ENCODE measurements at regions not wholly inside any gene's neighbourhood (a gene's known extent, or its start where the extent isn't known, plus 50 kb on each side); places are given as distances from the start of the nearest gene placed in this dataset.

DNA sequence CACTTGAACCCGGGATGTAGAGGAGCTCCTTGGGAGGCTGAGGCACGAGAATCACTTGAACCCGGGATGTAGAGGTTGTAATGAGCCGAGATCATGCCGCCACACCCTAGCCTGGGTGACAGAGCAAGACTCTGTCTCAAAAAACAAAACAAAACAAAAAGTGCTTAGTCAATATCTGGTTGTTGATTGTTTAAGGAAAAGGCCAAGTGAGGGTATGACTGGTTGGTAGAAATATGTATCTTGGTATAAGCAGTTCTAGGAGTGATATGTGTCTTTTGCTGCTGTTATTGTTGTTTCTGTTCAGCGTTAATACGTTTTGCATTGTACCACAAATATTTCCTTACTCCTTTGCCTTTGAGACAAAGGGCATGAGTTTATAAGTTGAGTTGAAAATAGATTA lies 210.7 kb upstream of the DMRT1 start:
- no peak for DNase-seq
- CTCF ChIA-PET = interaction anchor here (1.0 kb wide), 1 partner anchor 132 kb away, joined by 3 read pairs; no protein-coding TSS in a partner anchor
- POLR2A ChIA-PET = no interaction called here
- peaks cover 3% of the 10 kb centered on the region for H3K27me3 Mint-ChIP-seq
- peaks cover 2% of the 10 kb centered on the region for H3K9me3 Mint-ChIP-seq
- peaks cover 15% of the 10 kb centered on the region for H3K4me1 Mint-ChIP-seq
- H3K27ac Mint-ChIP-seq = no peak overlapping the region
- no peak overlapping the region for H3K4me3 Mint-ChIP-seq
- H3K36me3 Mint-ChIP-seq (ENCODE audit: low read depth) = no peaks in the 10 kb centered on the region

DNA sequence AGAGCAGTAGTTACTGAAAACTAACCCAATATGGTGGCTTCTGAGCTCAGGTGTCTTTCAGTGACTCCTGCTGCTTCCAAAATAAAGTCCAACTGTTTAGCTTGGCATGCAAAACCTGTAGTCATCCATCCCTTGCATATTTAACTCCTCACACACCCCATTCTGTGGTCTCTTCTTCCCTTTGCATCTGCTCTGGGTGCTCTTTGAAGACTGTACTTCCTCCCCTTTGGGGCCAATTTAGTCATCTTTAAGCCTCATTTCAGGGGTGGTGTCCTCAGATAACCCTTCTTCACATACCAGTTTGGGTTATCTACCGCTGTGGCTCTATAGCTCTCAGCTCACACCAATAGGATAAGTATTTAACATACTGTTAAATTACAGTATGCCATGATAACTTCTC lies 209.9 kb upstream of the DMRT1 start:
- Mint-ChIP-seq H3K27ac (no peak overlapping the region), H3K4me1 (peaks cover 15% of the 10 kb centered on the region), H3K36me3 (ENCODE audit: low read depth) (no peaks in the 10 kb centered on the region), H3K9me3 (peaks cover 2% of the 10 kb centered on the region), H3K4me3 (no peak overlapping the region), H3K27me3 (peaks cover 3% of the 10 kb centered on the region)
- POLR2A ChIA-PET = no interaction called here
- no peak for DNase-seq
- CTCF ChIA-PET = interaction anchor here (1.0 kb wide), 1 partner anchor 131 kb away, joined by 3 read pairs; no protein-coding TSS in a partner anchor

DNA sequence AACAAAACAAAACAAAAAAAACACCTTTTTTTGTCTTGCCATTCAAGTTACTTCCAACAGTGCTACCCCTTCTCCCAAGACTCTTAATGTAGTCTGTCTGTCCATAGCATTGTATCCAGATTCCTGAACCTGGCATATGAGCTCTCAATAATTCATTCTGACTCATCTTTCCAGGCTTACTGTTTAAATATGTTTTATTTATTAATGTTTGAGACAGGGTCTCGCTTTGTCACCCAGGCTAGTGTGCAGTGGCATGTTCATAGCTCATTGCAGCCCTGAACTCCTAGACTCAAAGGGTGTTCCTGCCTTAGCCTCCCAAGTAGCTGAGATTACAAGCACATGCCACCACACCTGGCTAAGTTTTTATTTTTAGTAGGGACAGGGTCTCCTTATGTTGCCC lies 208.0 kb upstream of the DMRT1 start:
- Mint-ChIP-seq H3K9me3 (peaks cover 2% of the 10 kb centered on the region), H3K36me3 (ENCODE audit: low read depth) (no peaks in the 10 kb centered on the region), H3K4me3 (no peak overlapping the region), H3K4me1 (peaks cover 20% of the 10 kb centered on the region), H3K27ac (no peak overlapping the region), H3K27me3 (peaks cover 3% of the 10 kb centered on the region)
- no peak for DNase-seq
- CTCF ChIA-PET = no interaction called here
- POLR2A ChIA-PET = no interaction called here

DNA sequence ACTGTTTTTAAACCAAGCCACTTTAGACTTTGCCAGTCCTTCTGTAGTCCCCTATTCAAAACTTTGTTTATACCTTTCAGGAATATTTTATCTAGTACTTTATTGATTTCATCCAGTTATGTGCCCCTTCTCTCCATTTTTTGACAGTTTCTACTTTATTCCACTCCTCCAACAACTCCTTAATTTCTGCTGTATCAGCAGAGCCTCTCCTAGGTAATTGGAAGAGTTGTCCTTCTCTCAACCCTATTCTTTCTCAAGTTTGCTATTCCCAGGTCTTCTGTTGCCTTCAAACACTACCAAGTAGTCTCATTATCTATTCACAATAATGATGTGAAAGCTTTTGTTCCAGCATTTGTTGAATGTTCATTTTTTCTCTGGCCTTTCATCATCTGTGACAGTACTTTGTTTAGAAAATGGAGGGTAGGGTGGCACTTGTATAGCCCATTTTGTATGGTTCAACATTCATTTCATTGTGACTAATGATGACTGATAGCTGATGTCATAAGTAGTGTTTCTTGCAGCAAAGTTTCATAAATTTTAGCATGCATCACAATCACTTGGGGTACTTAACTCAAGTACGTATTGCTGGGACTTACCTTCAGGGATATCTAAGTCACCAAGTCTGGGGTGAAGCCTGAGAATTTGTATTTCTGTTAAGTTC lies 204.4 kb upstream of the DMRT1 start:
- Mint-ChIP-seq H3K27me3 (peaks cover 3% of the 10 kb centered on the region), H3K4me1 (peaks cover 5% of the 10 kb centered on the region), H3K4me3 (no peak overlapping the region), H3K27ac (no peak overlapping the region), H3K36me3 (ENCODE audit: low read depth) (no peaks in the 10 kb centered on the region), H3K9me3 (peaks cover 2% of the 10 kb centered on the region)
- no peak for DNase-seq
- POLR2A ChIA-PET = no interaction called here
- CTCF ChIA-PET = no interaction called here

DNA sequence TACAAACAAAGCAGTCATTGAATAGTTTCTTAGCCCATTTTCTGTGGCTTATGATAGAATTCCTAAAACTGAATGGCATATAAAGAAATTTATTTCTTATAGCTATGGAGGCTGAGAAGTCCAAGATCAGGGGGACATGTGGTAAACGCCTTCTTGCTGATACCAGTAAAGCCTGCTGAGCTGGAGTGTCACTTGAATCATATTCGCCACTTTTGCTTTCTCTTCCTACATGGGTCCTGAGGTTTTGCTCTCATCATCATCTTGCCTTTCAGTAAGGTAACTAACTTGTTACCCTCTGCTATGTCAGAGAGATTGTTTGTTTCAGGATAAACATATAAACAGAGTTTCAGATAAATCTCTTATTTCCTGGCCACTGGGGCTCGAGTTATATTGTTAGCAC lies 203.3 kb upstream of the DMRT1 start:
- POLR2A ChIA-PET = no interaction called here
- H3K27me3 Mint-ChIP-seq = no peaks in the 10 kb centered on the region
- H3K4me1 Mint-ChIP-seq = peaks cover 5% of the 10 kb centered on the region
- no peak overlapping the region for H3K4me3 Mint-ChIP-seq
- H3K27ac Mint-ChIP-seq = no peak overlapping the region
- no peaks in the 10 kb centered on the region for H3K36me3 Mint-ChIP-seq (ENCODE audit: low read depth)
- H3K9me3 Mint-ChIP-seq = peaks cover 2% of the 10 kb centered on the region
- CTCF ChIA-PET = interaction anchor here (1.5 kb wide), 1 partner anchor 9 kb away, joined by 3 read pairs; no protein-coding TSS in a partner anchor
- DNase-seq = no peak

DNA sequence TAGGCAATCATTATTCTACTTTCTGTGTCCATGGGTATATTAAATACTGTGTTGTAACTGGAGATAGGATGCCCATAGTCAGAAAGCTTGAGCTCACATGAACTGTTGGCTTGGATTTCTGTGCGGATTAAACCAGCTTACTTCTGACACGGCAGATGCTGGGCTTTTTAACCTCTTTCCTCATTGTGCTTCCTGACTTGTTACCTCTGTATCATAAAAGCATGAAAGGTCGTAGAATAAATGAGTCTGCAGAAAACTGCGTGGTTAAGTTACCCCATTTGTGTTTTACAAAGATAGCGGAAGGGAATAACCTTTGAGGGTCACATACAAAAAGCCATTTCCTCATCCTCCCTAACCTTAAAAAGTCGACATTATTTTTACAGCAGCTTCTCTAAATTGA lies 199.5 kb upstream of the DMRT1 start:
- Mint-ChIP-seq H3K36me3 (ENCODE audit: low read depth) (no peaks in the 10 kb centered on the region), H3K27me3 (no peaks in the 10 kb centered on the region), H3K4me1 (peaks cover 5% of the 10 kb centered on the region), H3K9me3 (no peaks in the 10 kb centered on the region), H3K4me3 (no peak overlapping the region), H3K27ac (no peak overlapping the region)
- POLR2A ChIA-PET = interaction anchor here (0.5 kb wide), 1 partner anchor 82 kb away, joined by 3 read pairs; no protein-coding TSS in a partner anchor
- no peak for DNase-seq
- CTCF ChIA-PET = no interaction called here

DNA sequence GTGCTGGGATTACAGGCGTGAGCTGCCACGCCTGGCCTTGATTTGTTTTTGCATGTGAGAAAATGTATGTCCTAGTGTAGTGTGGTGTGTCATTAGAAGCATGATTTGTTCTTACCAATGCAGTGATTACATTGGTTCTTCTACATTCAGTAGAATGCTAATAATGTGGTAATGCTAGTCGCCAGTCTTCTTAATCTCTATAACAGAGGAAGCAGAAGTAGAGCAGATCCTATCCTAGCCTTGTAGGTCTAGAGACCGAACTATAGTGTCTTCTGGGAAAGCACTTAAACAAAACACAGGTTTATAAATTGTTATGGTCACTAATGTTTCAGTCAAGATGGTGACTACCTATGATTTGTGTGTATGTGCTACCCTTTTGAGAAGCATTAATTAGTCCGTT lies 197.5 kb upstream of the DMRT1 start:
- ChIA-PET POLR2A (no interaction called here), CTCF (no interaction called here)
- Mint-ChIP-seq H3K36me3 (ENCODE audit: low read depth) (no peaks in the 10 kb centered on the region), H3K4me3 (no peak overlapping the region), H3K27ac (no peak overlapping the region), H3K27me3 (no peaks in the 10 kb centered on the region), H3K9me3 (no peaks in the 10 kb centered on the region), H3K4me1 (no peaks in the 10 kb centered on the region)
- DNase-seq = no peak

DNA sequence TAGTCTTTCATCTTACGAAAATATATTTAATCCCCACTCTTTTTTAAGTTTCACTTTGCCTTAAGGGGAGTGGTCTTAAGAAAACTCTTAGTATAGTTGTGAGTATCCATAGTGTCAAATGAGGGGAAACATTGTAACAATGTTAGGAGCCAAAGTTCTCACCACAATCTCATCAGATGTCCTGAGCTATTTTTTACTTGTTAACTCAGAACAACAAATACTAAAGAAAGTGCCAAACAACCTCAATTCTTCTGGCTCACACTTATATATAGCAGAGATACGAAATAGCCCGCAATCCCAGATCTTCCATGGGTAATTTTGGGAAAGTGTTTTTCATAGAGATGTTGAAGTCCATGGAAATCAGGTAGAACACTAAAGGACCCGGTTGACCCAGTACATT lies 194.0 kb upstream of the DMRT1 start:
- DNase-seq = no peak
- POLR2A ChIA-PET = no interaction called here
- H3K4me3 Mint-ChIP-seq = no peak overlapping the region
- peaks cover 16% of the 10 kb centered on the region for H3K4me1 Mint-ChIP-seq
- H3K9me3 Mint-ChIP-seq = no peaks in the 10 kb centered on the region
- no peak overlapping the region for H3K27ac Mint-ChIP-seq
- CTCF ChIA-PET = no interaction called here
- no peaks in the 10 kb centered on the region for H3K36me3 Mint-ChIP-seq (ENCODE audit: low read depth)
- no peaks in the 10 kb centered on the region for H3K27me3 Mint-ChIP-seq

DNA sequence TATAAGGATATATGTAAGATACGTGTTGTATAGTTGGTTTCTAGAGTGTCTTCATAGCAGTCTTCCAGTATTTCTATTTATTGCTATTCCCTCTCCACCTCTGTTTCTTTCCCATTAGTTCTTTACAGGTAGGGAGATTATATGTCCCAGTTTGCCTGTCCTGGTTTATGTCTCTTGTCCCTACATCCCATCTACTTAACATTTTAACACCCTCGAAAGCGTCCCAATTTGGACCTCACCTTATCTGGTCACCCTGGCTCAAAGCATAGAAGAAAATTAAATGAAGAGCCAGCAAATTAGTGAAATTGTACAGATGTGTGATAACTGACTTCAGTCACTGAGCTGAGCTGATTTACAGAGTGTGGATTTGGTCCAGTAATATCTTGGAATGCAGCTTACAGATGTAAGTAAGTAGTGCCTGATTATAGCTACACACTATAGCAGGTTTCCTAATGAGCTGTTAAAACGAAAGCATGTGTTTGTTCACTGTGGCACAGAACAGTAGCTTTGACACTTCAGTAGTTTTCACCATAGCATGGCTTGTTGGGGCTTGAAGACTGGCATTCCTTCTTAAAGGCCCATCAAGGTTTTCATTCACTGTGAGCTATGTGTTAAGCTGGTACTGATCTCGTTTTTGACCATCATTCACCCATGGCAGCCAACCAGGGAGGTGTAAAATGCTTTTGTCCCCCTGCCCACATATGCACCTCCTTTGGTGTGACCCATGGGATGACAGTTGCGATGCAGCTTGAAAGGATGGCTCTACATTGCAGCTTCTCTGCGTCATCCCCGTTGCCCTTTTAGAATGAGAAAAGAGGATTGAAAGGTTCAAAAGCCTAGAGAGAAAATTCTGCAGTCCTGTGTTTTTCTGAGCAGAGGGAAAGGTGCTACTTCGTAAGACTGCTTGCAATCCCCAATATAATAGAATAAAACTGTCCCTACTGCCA lies 192.1 kb upstream of the DMRT1 start:
- CTCF ChIA-PET = interaction anchor here (0.9 kb wide), 1 partner anchor 36 kb away, joined by 3 read pairs; no protein-coding TSS in a partner anchor
- no peak for DNase-seq
- Mint-ChIP-seq H3K4me3 (no peak overlapping the region), H3K9me3 (no peaks in the 10 kb centered on the region), H3K4me1 (peaks cover 16% of the 10 kb centered on the region), H3K36me3 (ENCODE audit: low read depth) (no peaks in the 10 kb centered on the region), H3K27me3 (no peaks in the 10 kb centered on the region), H3K27ac (no peak overlapping the region)
- POLR2A ChIA-PET = interaction anchor here (1.2 kb wide), 1 partner anchor 10 kb away, joined by 3 read pairs; no protein-coding TSS in a partner anchor

DNA sequence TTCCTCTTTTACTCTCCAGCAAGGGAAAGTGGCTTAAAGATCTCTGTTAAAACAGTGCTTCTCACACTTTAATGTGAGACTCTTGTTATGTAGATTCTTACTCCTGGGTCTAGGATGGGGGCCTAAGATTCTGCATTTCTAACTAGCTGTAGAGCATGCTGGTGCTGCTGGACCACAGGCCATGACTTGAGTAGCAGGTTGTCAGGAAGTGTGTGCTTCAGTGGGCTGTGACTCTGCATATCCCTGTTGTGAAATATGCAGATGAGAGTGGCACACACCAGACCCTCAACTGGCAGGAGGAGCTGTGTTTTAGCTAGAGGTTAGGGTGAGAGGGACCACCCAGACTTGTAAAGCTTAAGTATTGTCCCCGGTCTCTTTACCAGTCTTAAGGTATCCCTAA lies 191.1 kb upstream of the DMRT1 start:
- CTCF ChIA-PET = no interaction called here
- POLR2A ChIA-PET = interaction anchor here (1.2 kb wide), 1 partner anchor 11 kb away, joined by 3 read pairs; no protein-coding TSS in a partner anchor
- Mint-ChIP-seq H3K4me1 (peaks cover 16% of the 10 kb centered on the region), H3K27ac (no peak overlapping the region), H3K4me3 (peak overlapping the region; percentile 50), H3K9me3 (no peaks in the 10 kb centered on the region), H3K36me3 (ENCODE audit: low read depth) (no peaks in the 10 kb centered on the region), H3K27me3 (no peaks in the 10 kb centered on the region)
- DNase-seq = no peak

DNA sequence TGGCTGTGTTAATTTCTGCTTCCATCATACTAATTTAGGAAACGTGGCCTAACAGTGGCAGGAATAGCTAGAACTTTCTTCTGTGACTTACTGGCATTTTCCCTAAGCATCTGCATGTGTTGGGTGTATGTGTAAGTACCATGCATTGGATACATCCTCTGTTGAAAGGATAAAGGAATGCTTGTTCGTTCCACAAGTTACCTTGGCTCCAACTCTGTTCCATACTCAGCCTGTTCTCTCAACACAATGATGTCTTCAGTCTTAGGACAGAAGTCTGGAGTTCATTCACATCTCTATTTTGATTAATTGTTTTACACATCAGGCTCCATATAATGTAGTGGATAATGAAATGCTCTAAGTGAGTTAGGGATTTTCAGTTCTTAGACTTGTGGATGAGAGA lies 190.1 kb upstream of the DMRT1 start:
- Mint-ChIP-seq H3K4me3 (no peak overlapping the region), H3K27me3 (no peaks in the 10 kb centered on the region), H3K9me3 (no peaks in the 10 kb centered on the region), H3K27ac (no peak overlapping the region), H3K36me3 (ENCODE audit: low read depth) (no peaks in the 10 kb centered on the region), H3K4me1 (peaks cover 16% of the 10 kb centered on the region)
- CTCF ChIA-PET = no interaction called here
- DNase-seq = no peak
- POLR2A ChIA-PET = no interaction called here

DNA sequence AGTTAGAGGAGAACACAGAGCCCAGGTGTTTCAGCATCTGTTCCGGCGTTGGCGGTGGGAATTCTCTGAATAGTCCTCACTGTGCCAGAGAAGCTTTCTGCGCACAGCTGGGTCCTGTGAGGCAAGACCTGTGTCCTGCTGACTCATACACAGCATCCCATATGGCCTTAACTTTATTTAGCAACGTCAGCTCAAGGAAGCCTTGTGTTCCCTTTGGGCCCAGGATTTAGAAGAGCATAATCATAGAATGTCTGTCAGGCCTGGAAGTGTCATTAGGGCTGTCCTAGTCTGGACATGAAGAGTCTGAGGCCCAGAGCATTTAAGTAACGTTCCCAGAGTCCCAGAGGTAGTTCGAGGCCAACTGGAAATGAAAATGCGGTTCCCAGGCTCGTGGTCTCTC lies 188.6 kb upstream of the DMRT1 start:
- ChIA-PET POLR2A (no interaction called here), CTCF (no interaction called here)
- Mint-ChIP-seq H3K27me3 (no peaks in the 10 kb centered on the region), H3K27ac (no peak overlapping the region), H3K9me3 (no peaks in the 10 kb centered on the region), H3K4me1 (peaks cover 19% of the 10 kb centered on the region), H3K4me3 (no peak overlapping the region), H3K36me3 (ENCODE audit: low read depth) (no peaks in the 10 kb centered on the region)
- no peak for DNase-seq

DNA sequence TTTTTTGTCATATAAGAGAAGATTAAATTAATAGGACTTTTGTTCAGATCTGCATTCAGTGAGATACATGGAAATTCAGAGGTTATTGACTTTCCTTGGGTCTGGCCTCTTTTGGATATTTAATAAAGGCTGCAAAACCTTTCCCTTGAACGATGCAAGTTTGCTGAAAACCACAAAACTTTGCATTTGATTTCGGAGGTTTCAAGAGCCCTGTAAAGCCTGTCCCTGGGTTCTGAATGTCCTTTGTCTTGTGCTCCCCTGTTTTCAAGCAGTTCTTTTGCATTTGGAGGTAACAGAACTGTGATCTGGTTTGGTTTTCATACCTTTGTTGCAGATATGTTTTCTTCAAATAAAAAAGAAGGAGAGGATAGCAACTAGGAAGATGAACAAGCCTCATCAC lies 188.1 kb upstream of the DMRT1 start:
- Mint-ChIP-seq H3K27me3 (no peaks in the 10 kb centered on the region), H3K9me3 (no peaks in the 10 kb centered on the region), H3K4me1 (peaks cover 19% of the 10 kb centered on the region), H3K36me3 (ENCODE audit: low read depth) (no peaks in the 10 kb centered on the region), H3K27ac (no peak overlapping the region), H3K4me3 (no peak overlapping the region)
- no peak for DNase-seq
- POLR2A ChIA-PET = no interaction called here
- CTCF ChIA-PET = no interaction called here

All from activated CD4-positive, alpha-beta memory T cell treated with anti-CD3 and anti-CD28 coated beads, Interleukin-2, amount 10 ng/mL, durations not matched to agents 7 days and 5 days (primary cell).